Dermis microvascular lymphatic vessel endothelial cell (primary cell): ENCODE measurements at regions not wholly inside any gene's neighbourhood (a gene's known extent, or its start where the extent isn't known, plus 50 kb on each side); places are given as distances from the start of the nearest gene placed in this dataset.

Experiments used
- DNase-seq, 2 donors: peaks; one replicate each; pipeline versions ENCODE4 v3.0.0 to v3.0.0-alpha.2; 2010; ENCODE audit warnings: low read depth in 2 of 2

- no peak for DNase-seq
These were observed 694.7 kb downstream of the ARHGAP15 start for GRCh38 chr2:143823876-143824275.

- DNase-seq, result no peak
These were observed 694.1 kb downstream of the ARHGAP15 start for GRCh38 chr2:143823296-143823695.

GRCh38 chr2:143822736-143823135 lies 693.5 kb downstream of the ARHGAP15 start:
- no peak for DNase-seq

- no peak for DNase-seq
These were observed 690.5 kb downstream of the ARHGAP15 start for GRCh38 chr2:143819764-143820163.

GRCh38 chr2:143819190-143819735 lies 690.0 kb downstream of the ARHGAP15 start:
- no peak for DNase-seq
